Stimulated activated CD8-positive, alpha-beta memory T cell treated with anti-CD3 and anti-CD28 coated beads, Interleukin-4, amount 100 ng/mL, for 48 hours (primary cell): ENCODE measurements at regions not wholly inside any gene's neighbourhood (a gene's known extent, or its start where the extent isn't known, plus 50 kb on each side); places are given as distances from the start of the nearest gene placed in this dataset.

Experiments used
- DNase-seq: peaks from one replicate; pipeline ENCODE4 v3.0.0-alpha.2; 2020

- no peak for DNase-seq
Observed at GRCh38 chr11:116234989-116235568, 537.7 kb downstream of the BUD13 start.

GRCh38 chr11:116233561-116233960 is 539.2 kb downstream of the BUD13 start:
- no peak for DNase-seq

- no peak for DNase-seq
Observed at GRCh38 chr11:116232364-116232828, 540.4 kb downstream of the BUD13 start.

GRCh38 chr11:116231543-116231942 is 541.2 kb downstream of the BUD13 start:
- no peak for DNase-seq

GRCh38 chr11:116230438-116230837 is 542.3 kb downstream of the BUD13 start:
- no peak for DNase-seq

- DNase-seq: no peak
Observed at GRCh38 chr11:116229236-116229970, 543.4 kb downstream of the BUD13 start.

GRCh38 chr11:116226731-116227130 is 546.1 kb downstream of the BUD13 start:
- DNase-seq: no peak

GRCh38 chr11:116225784-116226585 is 546.8 kb downstream of the BUD13 start:
- no peak for DNase-seq

GRCh38 chr11:116225236-116225635 is 547.6 kb downstream of the BUD13 start:
- DNase-seq: no peak

- DNase-seq: no peak
Observed at GRCh38 chr11:116224889-116225200, 547.9 kb downstream of the BUD13 start.

GRCh38 chr11:116224154-116224888 is 548.5 kb downstream of the BUD13 start:
- peak; percentile 72 for DNase-seq

- DNase-seq: no peak
Observed at GRCh38 chr11:116221351-116221750, 551.4 kb downstream of the BUD13 start.

- no peak for DNase-seq
Observed at GRCh38 chr11:116219171-116219635, 553.6 kb downstream of the BUD13 start.

- DNase-seq: no peak
Observed at GRCh38 chr11:116217441-116217840, 555.3 kb downstream of the BUD13 start.

GRCh38 chr11:116217006-116217405 is 555.8 kb downstream of the BUD13 start:
- peak; percentile 52 for DNase-seq

- no peak for DNase-seq
Observed at GRCh38 chr11:116215471-116216113, 557.2 kb downstream of the BUD13 start.

- DNase-seq: no peak
Observed at GRCh38 chr11:116211147-116211546, 561.6 kb downstream of the BUD13 start.

- no peak for DNase-seq
Observed at GRCh38 chr11:116210663-116211062, 562.1 kb downstream of the BUD13 start.

GRCh38 chr11:116209255-116209654 is 563.5 kb downstream of the BUD13 start:
- DNase-seq: no peak

- DNase-seq: no peak
Observed at GRCh38 chr11:116207421-116208141, 565.2 kb downstream of the BUD13 start.

GRCh38 chr11:116207019-116207418 is 565.8 kb downstream of the BUD13 start:
- no peak for DNase-seq

GRCh38 chr11:116202922-116203321 is 569.9 kb downstream of the BUD13 start:
- DNase-seq: no peak
